ENCODE measurements at regions not wholly inside any gene's neighbourhood (a gene's known extent, or its start where the extent isn't known, plus 50 kb on each side); places are given as distances from the start of the nearest gene placed in this dataset.

DNA sequence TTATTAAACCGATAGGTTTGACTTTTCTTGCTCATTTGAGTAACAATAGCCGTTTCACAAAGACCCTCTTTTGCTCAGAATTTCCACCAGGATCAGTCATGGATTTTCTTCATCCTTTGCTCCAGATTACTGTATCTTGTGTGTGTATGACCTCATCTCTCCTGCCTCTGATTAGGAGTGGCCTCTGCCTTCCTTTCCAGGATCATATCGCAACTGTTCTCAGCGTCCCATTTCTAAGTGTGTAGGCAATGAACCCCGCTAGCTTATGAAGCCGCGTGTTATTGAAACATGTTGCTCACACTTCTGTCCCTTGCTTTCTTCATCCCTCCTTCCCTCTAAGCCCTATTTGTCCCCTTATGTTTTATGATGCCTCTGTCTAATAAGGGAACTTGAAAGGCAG, 169.8 kb upstream of the RPS23 start:
- TF ChIP-seq FOXK1 (CRISPR knock-in tag; IDR thresholded peaks at IDR 0.05): no peak
- TF ChIP-seq, protein P1, sequence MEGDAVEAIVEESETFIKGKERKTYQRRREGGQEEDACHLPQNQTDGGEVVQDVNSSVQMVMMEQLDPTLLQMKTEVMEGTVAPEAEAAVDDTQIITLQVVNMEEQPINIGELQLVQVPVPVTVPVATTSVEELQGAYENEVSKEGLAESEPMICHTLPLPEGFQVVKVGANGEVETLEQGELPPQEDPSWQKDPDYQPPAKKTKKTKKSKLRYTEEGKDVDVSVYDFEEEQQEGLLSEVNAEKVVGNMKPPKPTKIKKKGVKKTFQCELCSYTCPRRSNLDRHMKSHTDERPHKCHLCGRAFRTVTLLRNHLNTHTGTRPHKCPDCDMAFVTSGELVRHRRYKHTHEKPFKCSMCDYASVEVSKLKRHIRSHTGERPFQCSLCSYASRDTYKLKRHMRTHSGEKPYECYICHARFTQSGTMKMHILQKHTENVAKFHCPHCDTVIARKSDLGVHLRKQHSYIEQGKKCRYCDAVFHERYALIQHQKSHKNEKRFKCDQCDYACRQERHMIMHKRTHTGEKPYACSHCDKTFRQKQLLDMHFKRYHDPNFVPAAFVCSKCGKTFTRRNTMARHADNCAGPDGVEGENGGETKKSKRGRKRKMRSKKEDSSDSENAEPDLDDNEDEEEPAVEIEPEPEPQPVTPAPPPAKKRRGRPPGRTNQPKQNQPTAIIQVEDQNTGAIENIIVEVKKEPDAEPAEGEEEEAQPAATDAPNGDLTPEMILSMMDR (IDR thresholded peaks at IDR 0.05): no peak
- TF ChIP-seq IRF2 (CRISPR knock-in tag; IDR thresholded peaks at IDR 0.05; ENCODE audit: borderline replicate concordance, low read depth): no peak
- no peak for TF ChIP-seq ELF4 (CRISPR knock-in tag; IDR thresholded peaks at IDR 0.05; ENCODE audit: low read depth)
- TF ChIP-seq SMAD3 (CRISPR knock-in tag; IDR thresholded peaks at IDR 0.05; ENCODE audit: borderline replicate concordance): no peak
- TF ChIP-seq, protein P2, sequence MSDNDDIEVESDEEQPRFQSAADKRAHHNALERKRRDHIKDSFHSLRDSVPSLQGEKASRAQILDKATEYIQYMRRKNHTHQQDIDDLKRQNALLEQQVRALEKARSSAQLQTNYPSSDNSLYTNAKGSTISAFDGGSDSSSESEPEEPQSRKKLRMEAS (CRISPR knock-in tag; IDR thresholded peaks at IDR 0.05): no peak
- TF ChIP-seq FOXP1 (CRISPR knock-in tag; IDR thresholded peaks at IDR 0.05; ENCODE audit: borderline replicate concordance): no peak
- no peak for TF ChIP-seq ETV6 (CRISPR knock-in tag; IDR thresholded peaks at IDR 0.05)
- TF ChIP-seq, protein P3, sequence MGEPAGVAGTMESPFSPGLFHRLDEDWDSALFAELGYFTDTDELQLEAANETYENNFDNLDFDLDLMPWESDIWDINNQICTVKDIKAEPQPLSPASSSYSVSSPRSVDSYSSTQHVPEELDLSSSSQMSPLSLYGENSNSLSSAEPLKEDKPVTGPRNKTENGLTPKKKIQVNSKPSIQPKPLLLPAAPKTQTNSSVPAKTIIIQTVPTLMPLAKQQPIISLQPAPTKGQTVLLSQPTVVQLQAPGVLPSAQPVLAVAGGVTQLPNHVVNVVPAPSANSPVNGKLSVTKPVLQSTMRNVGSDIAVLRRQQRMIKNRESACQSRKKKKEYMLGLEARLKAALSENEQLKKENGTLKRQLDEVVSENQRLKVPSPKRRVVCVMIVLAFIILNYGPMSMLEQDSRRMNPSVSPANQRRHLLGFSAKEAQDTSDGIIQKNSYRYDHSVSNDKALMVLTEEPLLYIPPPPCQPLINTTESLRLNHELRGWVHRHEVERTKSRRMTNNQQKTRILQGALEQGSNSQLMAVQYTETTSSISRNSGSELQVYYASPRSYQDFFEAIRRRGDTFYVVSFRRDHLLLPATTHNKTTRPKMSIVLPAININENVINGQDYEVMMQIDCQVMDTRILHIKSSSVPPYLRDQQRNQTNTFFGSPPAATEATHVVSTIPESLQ (CRISPR knock-in tag; IDR thresholded peaks at IDR 0.05): no peak
- no peak for TF ChIP-seq TEAD1 (CRISPR knock-in tag; IDR thresholded peaks at IDR 0.05)
- no peak for TF ChIP-seq SP1 (CRISPR knock-in tag; conservative IDR thresholded peaks at IDR 0.05)
